Stimulated activated CD8-positive, alpha-beta memory T cell treated with anti-CD3 and anti-CD28 coated beads, Interleukin-2, amount 100 ng/mL, for 48 hours (primary cell): ENCODE measurements at regions not wholly inside any gene's neighbourhood (a gene's known extent, or its start where the extent isn't known, plus 50 kb on each side); places are given as distances from the start of the nearest gene placed in this dataset.

Source experiments
- DNase-seq, 2 donors: peaks; one replicate each; pipeline ENCODE4 v3.0.0-alpha.2; 2020; ENCODE audit warnings: low read depth in 2 of 2

DNA sequence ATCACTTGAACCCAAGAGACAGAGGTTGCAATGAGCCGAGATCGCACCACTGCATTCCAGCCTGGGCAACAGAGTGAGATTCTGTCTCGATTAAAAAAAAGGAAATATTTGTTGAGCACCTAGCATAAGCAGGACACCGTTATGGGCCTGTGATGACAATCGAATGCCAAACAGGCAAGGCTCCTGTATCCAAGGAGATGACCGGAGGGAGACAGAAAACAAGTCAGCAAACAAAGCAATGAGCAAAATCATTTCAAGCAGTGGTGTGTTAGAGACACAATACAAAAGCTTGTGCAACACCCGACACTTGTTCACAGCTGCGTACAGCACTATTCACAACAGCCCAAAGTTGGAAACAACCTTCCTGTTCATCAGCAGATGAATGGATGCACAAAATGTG is 87.1 kb upstream of the CPEB4 start:
- no peak for DNase-seq

DNA sequence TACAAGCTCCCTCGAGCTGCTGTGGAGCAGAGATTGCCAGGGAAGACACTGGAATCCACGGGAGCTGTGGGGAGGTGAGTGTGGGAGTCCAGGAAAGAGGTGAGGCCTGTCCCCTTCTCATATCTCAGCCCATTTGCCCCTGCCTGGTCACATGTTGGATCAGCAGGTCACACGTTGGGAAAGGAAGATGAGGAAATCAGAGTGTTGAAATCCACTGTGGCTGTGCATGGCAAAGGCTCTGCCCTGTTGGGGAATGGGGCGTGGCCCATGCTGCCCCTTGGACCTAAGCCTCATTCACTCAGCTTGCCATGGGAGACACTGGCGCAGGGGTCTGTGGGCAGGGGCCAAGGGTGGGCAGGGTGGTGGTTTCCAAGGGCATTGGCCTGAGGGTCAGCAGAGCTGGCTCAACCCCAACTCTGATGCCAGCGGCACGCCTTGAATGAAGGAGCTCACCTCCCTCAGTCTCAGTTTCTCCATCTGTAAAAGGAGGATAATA is 85.4 kb upstream of the CPEB4 start:
- no peak for DNase-seq

DNA sequence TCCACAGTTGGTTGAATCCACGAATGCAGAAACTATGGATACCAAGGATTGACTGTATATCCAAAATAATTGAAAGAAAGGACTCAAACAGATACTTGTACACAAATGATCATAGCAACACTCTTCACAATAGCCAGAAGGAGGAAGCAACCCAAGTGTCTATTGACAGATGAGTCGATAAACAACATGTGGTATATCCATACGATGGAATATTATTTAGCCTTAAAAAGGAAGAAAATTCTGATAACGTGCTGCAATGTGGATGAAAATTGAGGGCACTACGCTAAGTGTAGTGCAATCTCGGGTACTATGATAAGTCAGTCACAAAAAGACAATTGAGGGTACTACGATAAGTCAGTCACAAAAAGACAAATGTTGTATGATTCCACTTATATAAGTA is 83.6 kb upstream of the CPEB4 start:
- no peak for DNase-seq

DNA sequence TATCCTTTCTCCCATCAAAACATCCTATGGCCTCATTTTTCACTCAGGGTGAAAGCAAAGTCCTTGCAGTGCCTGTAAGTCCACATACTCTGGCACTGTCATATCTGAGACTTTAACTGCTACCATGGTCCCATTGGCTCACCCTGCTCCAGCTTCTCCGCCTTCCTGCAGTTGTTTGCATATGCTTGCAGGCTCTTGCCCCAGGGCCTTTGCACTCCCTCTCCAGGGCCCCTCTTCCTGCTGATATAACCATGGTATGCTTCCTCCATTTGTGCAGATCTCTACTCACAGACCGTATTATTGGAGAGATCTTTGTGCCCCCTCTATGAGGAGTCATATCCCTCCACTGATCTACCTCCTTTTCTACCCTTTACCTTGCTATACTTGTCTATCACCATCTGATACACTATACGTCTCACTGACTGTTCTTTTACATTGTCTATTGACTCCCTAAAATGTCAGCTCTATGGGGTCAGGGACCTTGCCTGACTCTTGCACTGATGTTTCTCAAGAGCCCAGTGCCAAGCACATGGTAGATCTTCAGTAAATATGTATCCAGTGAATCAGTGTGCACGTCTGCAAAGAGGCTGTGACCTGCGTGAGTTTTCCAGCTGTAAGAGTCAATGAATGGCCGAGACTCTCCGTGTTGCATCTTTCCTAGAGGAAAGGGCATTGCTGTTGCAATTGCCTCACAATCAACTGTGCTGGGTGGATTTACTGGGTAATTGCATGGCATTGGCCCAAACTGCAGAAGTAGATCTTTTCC is 81.7 kb upstream of the CPEB4 start:
- DNase-seq: no peak

DNA sequence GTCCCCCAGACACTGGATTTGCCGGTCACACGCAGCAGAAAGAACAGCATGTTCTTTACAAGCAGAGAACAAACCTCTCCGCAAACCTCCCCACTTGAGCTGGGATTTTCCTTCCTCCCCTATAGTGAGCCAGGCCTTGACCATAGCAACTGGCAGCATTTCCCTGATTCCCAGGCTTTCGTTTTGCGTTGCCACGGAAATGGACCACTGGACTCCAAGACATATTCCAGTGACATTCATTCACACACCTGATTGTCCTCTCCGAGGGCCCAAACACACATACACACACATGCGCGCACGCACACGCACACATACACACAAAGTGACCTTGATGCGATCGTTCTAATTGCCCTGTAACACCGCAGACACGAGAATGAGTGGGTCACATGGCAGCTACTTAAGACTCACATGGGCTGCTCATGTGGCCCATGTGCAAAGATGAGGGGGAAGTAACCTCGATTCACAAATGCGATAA is 80.9 kb upstream of the CPEB4 start:
- no peak for DNase-seq

DNA sequence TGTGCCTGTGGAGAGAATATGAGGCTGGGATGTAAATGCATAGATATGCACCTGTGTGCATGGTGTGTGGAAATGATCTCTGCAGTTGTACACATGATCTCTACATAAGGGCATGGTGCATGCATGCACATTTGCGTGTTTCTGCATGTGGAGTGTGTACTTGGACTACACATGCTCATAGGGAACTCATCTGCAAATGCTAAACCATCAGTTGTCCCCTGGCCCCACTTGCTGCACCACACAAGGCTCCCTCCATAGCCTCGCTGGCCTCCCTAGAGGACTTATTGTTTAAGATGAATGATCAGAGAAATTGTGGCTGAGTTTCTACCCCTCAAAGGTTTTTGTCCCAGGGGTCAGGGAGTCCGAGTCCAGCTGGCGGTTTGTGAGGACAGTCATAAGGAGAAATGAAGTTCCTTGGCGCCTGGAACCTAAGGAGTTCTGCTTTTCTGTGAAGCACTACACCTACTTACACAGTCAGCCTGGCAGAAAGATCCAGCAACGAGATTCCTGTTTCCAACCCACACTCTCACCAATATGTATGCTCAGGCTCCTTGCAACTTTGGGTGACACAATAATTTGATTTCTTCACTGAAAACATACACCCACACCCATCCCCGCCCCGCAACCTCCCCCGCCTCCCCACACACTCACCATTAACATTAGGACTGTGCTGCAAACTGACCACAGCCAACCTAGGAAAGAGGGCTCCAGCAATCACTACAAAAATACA is 79.9 kb upstream of the CPEB4 start:
- no peak for DNase-seq

DNA sequence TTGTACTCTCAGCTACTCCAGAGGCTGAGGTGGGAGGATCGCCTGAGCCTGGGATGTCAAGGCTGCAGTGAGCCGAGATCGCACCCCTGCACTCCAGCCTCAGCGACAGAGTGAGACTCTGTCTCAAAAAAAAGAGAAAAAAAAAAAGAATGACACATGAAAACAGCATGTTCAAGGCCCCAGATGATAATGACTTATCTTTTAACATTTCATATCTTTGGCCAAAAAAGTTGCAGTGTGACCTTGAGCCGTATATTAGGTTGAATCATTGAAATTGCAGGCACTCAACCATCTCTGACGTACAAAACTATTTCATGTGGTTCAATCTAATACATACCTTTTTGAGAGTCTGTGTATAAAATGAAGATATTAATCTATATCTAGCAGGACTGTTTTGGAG is 79.1 kb upstream of the CPEB4 start:
- DNase-seq: no peak

DNA sequence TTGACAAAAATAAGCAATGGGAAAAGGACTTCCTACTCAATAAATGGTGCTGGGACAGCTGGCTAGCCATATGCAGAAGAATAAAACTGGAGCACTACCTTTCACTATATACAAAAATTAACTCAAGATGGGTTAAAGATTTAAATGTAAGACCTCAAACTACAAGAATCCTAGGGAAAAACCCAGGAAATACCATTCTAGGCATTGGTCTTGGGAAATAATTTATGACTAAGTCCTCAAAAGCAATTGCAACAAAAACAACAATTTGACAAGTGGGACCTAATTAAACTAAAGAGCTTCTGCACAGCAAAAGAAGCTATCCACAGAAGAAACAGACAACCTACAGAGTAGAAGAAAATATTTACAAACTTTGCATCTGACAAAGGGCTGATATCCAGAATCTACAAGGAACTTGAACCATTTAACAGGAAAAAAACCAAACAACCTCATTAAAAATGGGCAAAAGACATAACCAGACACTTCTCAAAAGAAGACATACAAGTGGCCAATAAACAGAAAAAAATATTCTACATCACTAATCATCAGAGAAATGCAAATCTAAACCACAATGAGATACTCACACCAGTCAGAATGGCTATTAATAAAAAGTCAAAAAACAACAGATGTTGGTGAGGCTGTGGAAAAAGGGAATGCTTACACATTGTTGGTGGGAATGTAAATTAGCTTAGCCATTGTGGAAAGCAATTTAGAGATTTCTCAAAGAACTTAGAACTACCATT is 75.2 kb upstream of the CPEB4 start:
- DNase-seq: no peak

DNA sequence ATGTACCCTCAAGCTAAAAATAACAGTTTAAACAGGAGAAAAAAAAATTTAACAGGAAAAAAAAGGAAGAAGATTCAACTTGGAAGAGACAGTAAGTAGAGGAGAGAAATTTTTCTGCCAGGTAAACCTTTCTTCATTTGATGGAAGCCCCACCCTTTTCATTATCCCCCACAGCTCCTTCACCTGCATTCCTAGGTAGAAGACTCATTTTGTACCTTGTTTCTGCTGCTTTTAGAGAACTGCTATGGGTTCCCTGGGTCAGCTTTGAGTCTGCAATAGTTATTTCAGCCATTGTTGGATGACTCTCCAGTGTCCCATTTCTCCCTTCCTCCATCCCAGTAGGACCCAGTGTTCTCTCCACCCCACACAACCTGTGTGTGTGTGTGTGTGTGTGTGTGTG is 74.1 kb upstream of the CPEB4 start:
- no peak for DNase-seq

DNA sequence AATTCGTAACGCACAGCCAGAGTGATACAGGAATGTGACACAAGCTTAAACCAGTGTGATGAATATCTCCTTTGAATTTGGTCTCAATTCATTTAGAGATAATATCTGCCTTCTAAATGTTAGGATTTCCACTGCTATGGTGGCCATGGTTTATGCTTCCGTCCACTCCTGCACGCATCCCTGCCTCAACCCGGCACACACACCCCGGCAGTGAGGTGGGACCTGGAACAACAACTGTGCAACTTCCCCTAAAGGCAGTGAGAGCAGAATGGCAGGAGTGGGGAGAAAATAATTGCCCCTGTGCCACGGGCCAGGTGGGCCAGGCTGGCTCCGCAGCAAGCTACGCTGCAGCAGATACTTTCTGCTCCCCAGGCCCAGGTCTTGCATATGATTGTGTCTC is 72.6 kb upstream of the CPEB4 start:
- no peak for DNase-seq

DNA sequence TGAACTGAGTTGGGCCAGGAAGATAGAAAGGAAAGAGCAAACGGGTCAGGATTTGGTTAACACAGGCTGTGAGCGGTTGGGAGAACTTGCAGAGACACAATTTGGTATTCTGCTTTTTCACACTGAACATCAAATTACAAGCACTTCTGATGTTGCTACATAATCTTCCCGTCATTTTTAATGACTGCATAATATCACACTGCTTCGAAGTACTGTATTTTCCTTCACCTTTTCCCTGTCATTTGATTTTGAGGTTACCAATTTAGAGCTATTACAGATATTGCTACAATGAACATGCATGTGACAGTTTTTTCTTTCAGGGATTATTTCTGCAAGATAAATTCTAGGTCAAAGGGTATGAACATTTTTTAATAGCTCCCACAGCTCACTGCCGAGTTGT is 71.4 kb upstream of the CPEB4 start:
- no peak for DNase-seq

DNA sequence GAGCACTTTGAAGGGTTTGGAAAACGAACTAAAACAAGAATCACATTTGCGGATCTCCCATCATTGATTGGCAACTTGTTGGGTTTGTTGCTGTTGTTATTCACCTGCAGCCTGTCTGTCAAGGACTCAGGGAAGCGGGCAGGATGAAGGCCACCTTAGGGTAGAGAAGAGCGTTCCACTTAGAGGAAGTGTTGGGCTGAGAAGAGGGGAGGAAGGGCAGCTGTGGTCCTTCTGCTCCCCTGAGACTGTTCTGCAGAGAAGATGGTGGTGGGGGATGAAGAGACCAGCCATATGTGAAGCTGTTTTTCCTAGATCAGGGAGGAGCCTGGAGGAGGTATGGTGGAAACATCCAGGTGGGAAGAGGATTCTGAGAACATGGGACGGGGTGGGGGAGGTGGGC is 70.6 kb upstream of the CPEB4 start:
- no peak for DNase-seq

DNA sequence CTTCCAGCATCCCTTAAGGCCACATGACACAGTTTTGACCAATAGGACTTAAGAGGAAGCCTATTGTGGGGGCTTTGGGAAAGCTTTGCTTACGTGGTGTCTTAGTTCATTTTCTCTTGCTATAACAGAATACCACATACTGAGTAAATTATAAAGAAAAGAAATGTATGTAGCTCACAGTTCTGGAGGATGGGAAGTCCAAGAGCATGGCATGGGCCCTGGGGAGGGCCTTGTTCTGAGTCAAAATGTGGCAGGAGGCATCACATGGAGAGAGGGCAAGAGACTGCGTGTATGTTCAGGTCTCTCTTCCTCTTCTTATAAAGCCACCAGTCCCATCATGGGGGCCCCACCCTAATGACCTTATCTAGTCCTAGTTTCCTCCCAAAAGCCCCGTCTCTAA is 68.6 kb upstream of the CPEB4 start:
- DNase-seq: no peak

DNA sequence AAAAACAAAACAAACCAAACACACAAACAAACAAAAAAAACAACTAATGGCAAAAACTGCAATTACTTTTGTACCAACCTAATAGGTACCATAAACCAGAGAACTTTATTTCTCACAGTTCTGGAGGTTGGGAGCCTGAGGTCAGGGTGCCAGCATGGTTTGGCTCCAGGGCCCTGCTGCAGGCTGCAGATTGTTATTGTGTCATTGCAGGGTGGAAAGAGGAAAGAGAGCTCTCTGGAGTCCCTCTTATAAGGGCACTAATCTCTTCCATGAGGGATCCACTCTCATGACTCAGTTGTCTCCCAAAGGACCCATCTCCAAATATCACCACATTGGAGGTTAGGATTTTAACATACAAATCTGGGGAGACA is 64.9 kb upstream of the CPEB4 start:
- DNase-seq: no peak

DNA sequence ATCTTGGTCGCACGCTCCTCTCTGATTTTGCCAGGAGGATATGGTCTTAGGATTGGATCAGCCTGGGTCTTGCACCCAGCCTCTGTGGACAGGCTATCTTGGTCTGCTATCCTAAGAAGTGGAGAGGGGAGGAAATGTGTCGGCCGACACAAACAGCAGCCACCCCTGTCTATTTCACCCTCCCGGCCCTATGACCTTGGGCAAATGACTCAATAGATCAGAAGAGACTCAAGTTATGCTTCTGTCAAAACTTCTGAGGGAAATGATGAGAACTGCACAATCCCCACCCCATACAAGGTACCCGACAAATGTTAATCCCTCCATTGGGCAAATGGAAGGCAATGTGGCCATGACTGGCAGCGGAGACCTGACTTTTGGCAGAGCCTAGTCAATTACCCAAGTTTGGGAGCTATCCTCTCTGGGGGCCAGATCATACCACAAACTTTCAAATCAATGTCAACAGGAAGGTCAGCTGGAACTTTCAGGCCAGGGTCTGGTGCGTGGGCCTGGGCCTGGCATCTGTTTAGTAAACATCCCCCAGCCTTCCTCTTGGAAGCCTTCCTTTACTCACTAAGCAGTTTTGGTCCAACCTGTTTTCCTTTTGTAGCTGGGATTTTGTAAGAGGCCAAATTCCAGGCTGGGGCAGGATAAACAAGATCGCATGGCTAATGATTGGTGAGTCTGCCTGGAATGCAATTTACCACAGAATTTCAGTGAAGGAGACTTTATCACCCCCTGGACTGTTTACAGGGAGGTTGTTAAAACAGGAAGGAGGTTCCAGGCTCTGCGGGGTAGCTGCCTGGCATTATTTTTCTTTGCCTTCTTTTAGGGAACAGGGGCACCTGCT is 64.2 kb upstream of the CPEB4 start:
- no peak for DNase-seq

DNA sequence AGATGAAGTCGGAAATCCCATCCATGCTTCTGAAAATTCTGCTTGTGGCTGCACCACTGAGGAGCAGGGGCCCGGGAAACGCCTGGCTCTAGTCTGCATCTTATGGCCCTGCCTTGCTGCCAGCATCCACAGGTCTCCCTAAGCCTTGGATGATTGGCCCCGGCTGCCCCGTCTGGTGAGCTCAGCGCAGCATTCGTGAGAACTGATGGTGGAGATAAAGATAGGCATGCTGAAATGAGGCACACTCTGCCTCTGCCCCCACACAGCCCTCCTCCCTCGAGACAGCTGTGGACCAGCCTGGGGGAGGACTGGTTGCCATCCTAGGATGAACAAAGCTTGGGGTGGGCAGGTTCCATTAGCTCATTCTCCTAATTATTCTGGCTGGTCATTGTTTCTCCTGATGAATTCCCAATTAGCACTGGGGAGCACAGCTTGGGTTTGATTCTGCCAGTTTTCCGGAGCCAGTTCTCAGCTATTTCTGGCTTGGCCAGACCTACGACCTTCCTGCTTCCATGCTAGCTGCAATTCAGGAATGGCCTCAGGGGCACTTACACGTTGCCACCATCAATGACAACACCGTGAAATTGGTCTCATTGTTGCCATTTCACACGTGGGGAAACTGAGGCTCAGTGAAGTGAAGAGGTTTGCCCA is 62.8 kb upstream of the CPEB4 start:
- DNase-seq: no peak

DNA sequence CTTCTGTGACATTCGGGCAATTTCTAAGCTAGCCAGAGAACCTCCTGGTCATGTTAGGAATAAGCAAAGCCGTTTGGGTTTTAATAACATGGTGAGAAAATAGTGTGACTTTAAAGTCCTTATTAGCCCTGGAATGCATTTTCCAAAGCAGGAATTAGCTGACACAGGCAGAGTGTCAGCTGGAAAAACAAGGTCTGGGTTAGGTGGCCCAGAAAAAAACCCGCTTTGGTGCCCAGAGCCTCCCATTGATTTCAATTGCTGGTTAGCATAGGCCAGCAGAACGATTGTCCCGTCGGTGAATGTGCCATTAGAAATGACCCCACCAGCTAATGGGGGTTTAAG is 62.1 kb upstream of the CPEB4 start:
- DNase-seq: no peak

DNA sequence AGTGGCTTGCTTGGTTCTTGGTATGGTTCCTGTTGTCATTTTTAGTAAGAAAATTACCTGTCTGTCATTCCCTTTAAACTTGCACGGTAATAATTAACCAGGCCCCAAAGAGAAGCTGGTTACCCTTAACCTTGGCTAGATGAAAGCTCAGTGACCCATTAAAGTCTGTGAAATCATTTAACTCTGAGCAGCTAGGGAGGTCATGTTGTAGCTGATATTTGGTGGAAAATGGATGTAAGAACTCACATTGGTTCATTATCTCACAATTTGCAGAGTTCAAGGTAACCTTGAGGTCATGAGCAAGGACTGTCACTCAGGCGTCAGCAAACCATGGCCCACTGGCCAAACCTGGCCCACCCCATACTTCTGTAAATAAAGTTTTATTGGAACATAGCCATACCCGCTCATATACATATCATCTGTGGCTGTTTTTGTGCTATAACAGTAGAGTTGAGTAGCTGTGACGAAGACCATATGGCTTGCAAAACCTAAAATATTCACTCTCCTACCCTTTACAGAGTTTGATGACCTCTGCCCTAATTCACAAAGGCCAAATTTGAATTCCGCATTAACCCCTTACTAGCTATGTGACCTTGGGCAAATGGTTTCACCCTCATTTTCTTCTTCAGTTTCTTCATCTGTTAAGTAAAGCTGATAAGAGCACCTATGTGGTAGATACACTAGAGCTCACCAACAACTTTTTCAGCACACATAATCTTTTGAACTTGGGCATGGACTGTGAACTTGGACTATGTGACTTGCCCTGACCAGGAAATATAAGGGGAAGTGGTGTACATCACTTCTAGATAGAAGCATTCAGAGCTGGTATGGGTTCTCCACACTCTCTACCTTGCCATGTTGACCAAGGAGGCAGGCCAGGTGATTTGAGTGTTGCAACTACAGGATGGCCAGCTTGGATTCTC is 61.5 kb upstream of the CPEB4 start:
- no peak for DNase-seq

DNA sequence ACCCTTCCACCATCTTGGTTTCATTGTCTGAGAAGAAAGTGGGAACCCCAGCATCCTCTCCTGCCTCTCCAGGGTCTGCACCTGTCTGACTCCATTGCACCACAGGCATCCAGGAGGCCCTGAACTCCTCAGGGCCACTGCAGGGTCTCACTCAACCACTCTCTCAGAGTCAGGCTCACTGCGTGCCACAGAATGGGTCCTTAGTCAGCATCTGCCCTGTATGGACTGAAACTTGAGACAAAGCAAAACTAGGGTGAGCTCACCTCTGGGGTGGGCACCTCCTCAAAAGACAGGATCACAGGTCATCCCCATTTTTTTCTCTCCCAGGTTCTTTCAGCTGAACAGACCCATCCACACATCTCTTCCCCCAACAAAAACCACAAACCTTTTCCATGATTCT is 59.2 kb upstream of the CPEB4 start:
- DNase-seq: no peak

DNA sequence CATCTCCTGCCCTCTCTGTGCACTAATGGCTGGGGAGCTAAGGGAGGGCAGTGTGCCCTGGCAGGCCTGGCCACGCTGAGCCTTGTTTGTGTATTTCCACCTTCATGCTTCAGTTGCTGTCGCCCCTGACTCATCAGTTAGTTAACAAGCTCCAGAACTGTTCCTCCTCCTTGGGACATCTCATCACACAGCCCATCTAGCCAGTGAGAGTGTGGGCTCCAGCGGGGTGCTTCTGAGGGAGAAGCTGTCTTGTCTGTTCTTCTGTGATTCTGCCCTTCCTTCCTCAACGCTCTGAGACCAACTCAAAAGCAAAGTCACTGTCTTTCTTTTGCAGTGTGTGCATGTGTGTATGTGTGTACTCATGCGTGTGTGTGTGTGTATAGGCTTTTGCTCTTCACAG is 58.3 kb upstream of the CPEB4 start:
- DNase-seq: no peak
